ENCODE measurements at regions not wholly inside any gene's neighbourhood (a gene's known extent, or its start where the extent isn't known, plus 50 kb on each side); places are given as distances from the start of the nearest gene placed in this dataset.

DNA sequence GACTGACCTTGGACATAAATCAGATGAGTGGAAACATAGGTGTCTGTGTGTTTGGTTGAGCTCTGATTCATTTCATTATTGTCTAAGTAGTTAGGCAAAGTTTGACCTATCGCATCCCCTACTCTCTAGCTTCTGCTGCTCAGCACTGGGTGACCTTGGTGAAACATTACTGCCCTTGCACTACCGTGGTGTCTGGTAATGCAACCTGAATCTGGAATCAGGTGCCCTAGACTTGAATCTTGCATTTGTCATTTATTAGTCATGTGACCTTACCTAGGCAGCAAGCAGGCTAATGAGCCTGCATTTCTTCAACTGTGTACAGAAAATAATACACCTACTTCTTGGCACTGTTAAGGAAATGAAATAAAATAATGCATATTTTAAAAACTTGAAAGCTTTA is 242.3 kb upstream of the BLID start:
- H3K36me3 Mint-ChIP-seq, result no peaks in the 10 kb centered on the region
- no peak overlapping the region for H3K27ac Mint-ChIP-seq
- peaks cover 0 to 11% (median 5%) of the 10 kb centered on the region in 5 donors for H3K27me3 Mint-ChIP-seq
- no peak overlapping the region for H3K27ac ChIP-seq (ENCODE audit: low read depth, low read length)
- CTCF ChIA-PET, result no interaction called here
- peaks cover 0 to 9% (median 3%) of the 10 kb centered on the region in 11 donors for H3K9me3 Mint-ChIP-seq
- H3K27me3 ChIP-seq (ENCODE audit: control insufficient read depth in 2 of 2, insufficient read depth in 2 of 2, low read length in 2 of 2), result no peaks in the 10 kb centered on the region
- H3K4me3 Mint-ChIP-seq, result no peak overlapping the region
- ATAC-seq (no peak), DNase-seq (no peak)
- intact Hi-C loops (cut with micrococcal nuclease), result no loop called here
- no peaks in the 10 kb centered on the region for H3K9me3 ChIP-seq (ENCODE audit: control insufficient read depth in 2 of 3, low read length in 3 of 3)
- no peaks in the 10 kb centered on the region for H3K4me1 Mint-ChIP-seq
- H3K4me1 ChIP-seq (ENCODE audit: control insufficient read depth in 2 of 2, insufficient read depth in 2 of 2, low read length in 2 of 2), result no peaks in the 10 kb centered on the region
- H3K36me3 ChIP-seq (ENCODE audit: control insufficient read depth in 2 of 3, insufficient read depth in 3 of 3, low read length in 3 of 3), result no peaks in the 10 kb centered on the region
- POLR2A ChIA-PET, result no interaction called here
- H3K4me3 ChIP-seq (ENCODE audit: low read length), result no peak overlapping the region

DNA sequence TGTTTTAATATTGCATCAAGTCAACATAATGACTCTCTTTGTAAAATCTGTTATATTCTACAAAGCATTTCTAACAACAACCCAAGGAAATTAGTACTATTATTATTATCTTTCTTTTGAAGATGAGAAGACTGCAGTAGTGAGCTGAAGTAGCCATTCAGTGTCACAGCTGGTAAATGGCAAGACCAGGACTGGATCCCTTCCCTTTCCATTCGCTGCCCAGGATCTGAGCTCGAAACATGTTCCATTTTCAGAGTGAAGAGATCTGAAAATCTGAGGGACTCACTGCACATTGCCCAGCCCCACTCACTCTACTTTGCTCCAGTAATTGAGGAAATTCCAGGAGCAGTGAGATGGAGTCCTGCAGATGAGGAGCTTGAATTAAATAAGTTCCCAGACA is 240.0 kb upstream of the BLID start:
- H3K4me1 ChIP-seq (ENCODE audit: control insufficient read depth in 2 of 2, insufficient read depth in 2 of 2, low read length in 2 of 2), result no peaks in the 10 kb centered on the region
- CTCF ChIA-PET, result no interaction called here
- no peak overlapping the region for H3K27ac Mint-ChIP-seq
- ATAC-seq (no peak), DNase-seq (no peak)
- no peaks in the 10 kb centered on the region for H3K36me3 ChIP-seq (ENCODE audit: control insufficient read depth in 2 of 3, insufficient read depth in 3 of 3, low read length in 3 of 3)
- H3K9me3 ChIP-seq (ENCODE audit: control insufficient read depth in 2 of 3, low read length in 3 of 3), result no peaks in the 10 kb centered on the region
- H3K4me3 Mint-ChIP-seq, result no peak overlapping the region
- no peaks in the 10 kb centered on the region for H3K27me3 ChIP-seq (ENCODE audit: control insufficient read depth in 2 of 2, insufficient read depth in 2 of 2, low read length in 2 of 2)
- intact Hi-C loops (cut with micrococcal nuclease), result no loop called here
- H3K27ac ChIP-seq (ENCODE audit: low read depth, low read length), result no peak overlapping the region
- peaks cover 0 to 8% (median 5%) of the 10 kb centered on the region in 5 donors for H3K27me3 Mint-ChIP-seq
- POLR2A ChIA-PET, result no interaction called here
- H3K36me3 Mint-ChIP-seq, result no peaks in the 10 kb centered on the region
- H3K4me3 ChIP-seq (ENCODE audit: low read length), result no peak overlapping the region
- H3K9me3 Mint-ChIP-seq, result peaks cover 0 to 10% (median 4%) of the 10 kb centered on the region in 11 donors
- no peaks in the 10 kb centered on the region for H3K4me1 Mint-ChIP-seq

DNA sequence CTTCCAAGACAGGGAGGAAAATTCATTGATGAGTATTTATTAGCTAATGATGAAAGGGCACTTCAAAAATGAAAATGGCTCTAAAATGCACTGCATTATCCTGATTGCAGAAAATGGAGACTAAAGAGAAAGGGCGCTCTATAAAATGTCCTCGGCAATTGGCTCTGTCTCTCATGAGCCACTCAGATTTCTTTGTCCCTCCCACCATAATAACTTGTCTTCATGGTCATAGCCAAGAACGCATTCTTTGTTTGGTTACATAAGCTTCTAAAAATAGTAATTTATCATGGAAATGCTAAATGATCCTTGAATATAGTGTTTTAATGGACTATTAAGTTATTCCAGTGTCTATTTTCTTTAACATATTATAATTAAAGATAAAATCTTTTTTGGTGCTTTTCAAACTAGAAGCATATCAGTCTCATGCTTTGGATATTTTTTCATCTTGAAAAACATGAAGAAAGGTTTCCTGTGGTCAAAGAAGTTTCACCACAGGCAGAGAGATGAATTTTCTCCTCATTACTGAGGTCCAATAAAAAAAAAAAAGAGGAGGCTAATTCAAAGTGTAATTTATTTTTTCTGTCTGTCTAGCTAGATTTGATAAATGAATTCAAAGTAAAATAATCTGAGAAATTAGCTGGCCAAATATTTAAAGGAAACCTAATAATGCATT is 238.1 kb upstream of the BLID start:
- no peak for ATAC-seq
- intact Hi-C loops (cut with micrococcal nuclease), result no loop called here
- POLR2A ChIA-PET, result no interaction called here
- H3K4me3 Mint-ChIP-seq, result no peak overlapping the region
- no peak overlapping the region for H3K27ac Mint-ChIP-seq
- H3K4me1 Mint-ChIP-seq, result no peaks in the 10 kb centered on the region
- H3K9me3 Mint-ChIP-seq, result peaks cover 2 to 16% (median 4%) of the 10 kb centered on the region in 11 donors
- CTCF ChIA-PET, result no interaction called here
- H3K4me1 ChIP-seq (ENCODE audit: control insufficient read depth in 2 of 2, insufficient read depth in 2 of 2, low read length in 2 of 2), result no peaks in the 10 kb centered on the region
- DNase-seq, result no peak
- H3K27me3 Mint-ChIP-seq, result peaks cover 0 to 14% (median 6%) of the 10 kb centered on the region in 5 donors
- H3K9me3 ChIP-seq (ENCODE audit: control insufficient read depth in 2 of 3, low read length in 3 of 3), result no peaks in the 10 kb centered on the region
- H3K36me3 Mint-ChIP-seq, result no peaks in the 10 kb centered on the region
- no peak overlapping the region for H3K27ac ChIP-seq (ENCODE audit: low read depth, low read length)
- no peak overlapping the region for H3K4me3 ChIP-seq (ENCODE audit: low read length)
- H3K27me3 ChIP-seq (ENCODE audit: control insufficient read depth in 2 of 2, insufficient read depth in 2 of 2, low read length in 2 of 2), result no peaks in the 10 kb centered on the region
- no peaks in the 10 kb centered on the region for H3K36me3 ChIP-seq (ENCODE audit: control insufficient read depth in 2 of 3, insufficient read depth in 3 of 3, low read length in 3 of 3)

DNA sequence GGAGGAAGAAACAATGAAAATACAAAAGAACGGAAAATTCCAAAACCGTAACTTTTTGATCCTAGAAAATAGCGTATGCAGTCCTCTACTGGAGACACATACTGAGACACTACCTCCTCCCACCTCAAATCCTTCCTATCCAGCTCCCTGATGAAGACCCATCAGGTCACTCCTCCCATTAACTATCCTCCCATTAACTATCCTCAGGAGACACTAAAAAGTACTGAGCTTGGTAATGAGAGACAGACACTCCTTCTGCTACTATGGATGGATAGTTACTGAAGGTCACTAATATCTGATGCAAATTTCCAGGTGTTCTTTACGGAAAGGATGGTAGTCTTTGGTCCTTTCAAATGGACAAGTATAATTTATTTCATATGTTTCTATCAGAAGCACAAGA is 237.5 kb upstream of the BLID start:
- Mint-ChIP-seq H3K27me3 (peaks cover 0 to 16% (median 4%) of the 10 kb centered on the region in 5 donors), H3K4me3 (no peak overlapping the region), H3K27ac (no peak overlapping the region), H3K36me3 (no peaks in the 10 kb centered on the region), H3K4me1 (no peaks in the 10 kb centered on the region), H3K9me3 (peaks cover 2 to 16% (median 4%) of the 10 kb centered on the region in 11 donors)
- intact Hi-C loops (cut with micrococcal nuclease), result no loop called here
- Histone ChIP-seq H3K4me3 (ENCODE audit: low read length) (no peak overlapping the region), H3K36me3 (ENCODE audit: control insufficient read depth in 2 of 3, insufficient read depth in 3 of 3, low read length in 3 of 3) (no peaks in the 10 kb centered on the region), H3K4me1 (ENCODE audit: control insufficient read depth in 2 of 2, insufficient read depth in 2 of 2, low read length in 2 of 2) (no peaks in the 10 kb centered on the region), H3K27ac (ENCODE audit: low read depth, low read length) (no peak overlapping the region), H3K27me3 (ENCODE audit: control insufficient read depth in 2 of 2, insufficient read depth in 2 of 2, low read length in 2 of 2) (no peaks in the 10 kb centered on the region), H3K9me3 (ENCODE audit: control insufficient read depth in 2 of 3, low read length in 3 of 3) (no peaks in the 10 kb centered on the region)
- ATAC-seq (no peak), DNase-seq (no peak)
- ChIA-PET POLR2A (no interaction called here), CTCF (no interaction called here)

DNA sequence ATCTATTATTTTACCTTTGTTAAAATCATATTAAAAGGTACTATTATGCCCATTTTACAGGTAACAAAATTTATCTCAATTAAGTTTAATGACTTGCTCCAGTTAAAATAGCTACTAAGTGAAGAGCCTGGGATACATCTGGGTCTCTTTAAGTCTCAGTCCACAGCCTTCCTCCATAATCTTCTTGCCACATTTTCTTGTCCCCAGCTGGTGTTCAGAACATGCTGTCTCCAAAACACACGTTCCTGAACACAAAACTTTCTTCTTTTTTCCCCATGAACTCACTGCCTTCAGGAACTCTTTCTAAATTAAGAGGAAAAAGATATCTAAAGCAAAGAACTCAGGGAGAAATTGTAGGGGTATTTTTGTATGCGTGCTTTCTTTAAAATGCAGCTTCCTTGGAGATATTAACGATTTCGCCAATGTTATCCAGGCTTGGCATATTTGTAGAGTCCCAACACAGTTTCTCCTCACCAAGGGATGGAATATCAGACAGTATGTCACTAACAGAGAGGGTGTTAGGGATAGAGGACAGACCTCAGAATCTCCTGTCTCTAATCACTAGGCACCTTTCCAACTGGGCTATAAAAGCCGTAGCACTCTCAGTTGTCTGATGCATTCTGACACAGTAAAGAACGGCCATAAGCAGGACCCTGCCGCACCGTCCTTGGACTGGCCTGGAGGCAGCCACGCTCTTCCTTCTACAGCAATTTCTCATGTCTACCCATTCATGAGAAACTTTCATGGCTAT is 232.8 kb upstream of the BLID start:
- CTCF ChIA-PET, result no interaction called here
- H3K4me1 ChIP-seq (ENCODE audit: control insufficient read depth in 2 of 2, insufficient read depth in 2 of 2, low read length in 2 of 2), result no peaks in the 10 kb centered on the region
- ATAC-seq (no peak), DNase-seq (no peak)
- POLR2A ChIA-PET, result no interaction called here
- H3K9me3 ChIP-seq (ENCODE audit: control insufficient read depth in 2 of 3, low read length in 3 of 3), result no peaks in the 10 kb centered on the region
- no peak overlapping the region for H3K27ac ChIP-seq (ENCODE audit: low read depth, low read length)
- intact Hi-C loops (cut with micrococcal nuclease), result no loop called here
- H3K4me3 ChIP-seq (ENCODE audit: low read length), result no peak overlapping the region
- peaks cover 0 to 16% (median 3%) of the 10 kb centered on the region in 11 donors for H3K9me3 Mint-ChIP-seq
- H3K27me3 Mint-ChIP-seq, result peaks cover 0 to 24% (median 4%) of the 10 kb centered on the region in 5 donors
- no peaks in the 10 kb centered on the region for H3K27me3 ChIP-seq (ENCODE audit: control insufficient read depth in 2 of 2, insufficient read depth in 2 of 2, low read length in 2 of 2)
- H3K36me3 Mint-ChIP-seq, result no peaks in the 10 kb centered on the region
- H3K4me3 Mint-ChIP-seq, result no peak overlapping the region
- no peaks in the 10 kb centered on the region for H3K4me1 Mint-ChIP-seq
- H3K27ac Mint-ChIP-seq, result no peak overlapping the region
- H3K36me3 ChIP-seq (ENCODE audit: control insufficient read depth in 2 of 3, insufficient read depth in 3 of 3, low read length in 3 of 3), result no peaks in the 10 kb centered on the region

DNA sequence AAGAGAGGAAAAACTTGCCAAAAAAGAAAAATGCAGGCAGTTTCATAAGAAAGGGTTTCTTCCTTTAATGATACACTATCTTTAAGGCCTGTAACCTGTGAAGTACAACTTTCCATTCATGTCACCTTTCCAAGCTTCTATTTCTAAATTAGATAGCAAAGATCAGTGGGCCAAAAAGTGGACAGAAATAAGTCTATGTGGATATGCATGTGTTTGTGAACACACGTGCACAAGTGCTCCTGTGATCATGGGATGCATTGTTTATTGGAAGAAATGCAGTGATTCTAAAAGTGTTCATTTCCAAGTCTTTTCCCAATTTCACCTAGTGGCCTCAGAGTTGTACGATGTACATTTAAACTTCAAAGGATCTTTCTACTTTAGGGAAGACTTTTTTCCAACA is 230.0 kb upstream of the BLID start:
- Mint-ChIP-seq H3K4me3 (no peak overlapping the region), H3K27me3 (peaks cover 0 to 36% (median 4%) of the 10 kb centered on the region in 5 donors), H3K27ac (no peak overlapping the region), H3K4me1 (peaks cover 0 to 3% (median 0%) of the 10 kb centered on the region in 7 donors), H3K36me3 (no peaks in the 10 kb centered on the region), H3K9me3 (peaks cover 0 to 17% (median 2%) of the 10 kb centered on the region in 11 donors)
- ATAC-seq (no peak), DNase-seq (no peak)
- Histone ChIP-seq H3K4me3 (ENCODE audit: low read length) (no peak overlapping the region), H3K27me3 (ENCODE audit: control insufficient read depth in 2 of 2, insufficient read depth in 2 of 2, low read length in 2 of 2) (no peaks in the 10 kb centered on the region), H3K9me3 (ENCODE audit: control insufficient read depth in 2 of 3, low read length in 3 of 3) (peaks cover 0 to 4% (median 0%) of the 10 kb centered on the region in 3 experiments), H3K4me1 (ENCODE audit: control insufficient read depth in 2 of 2, insufficient read depth in 2 of 2, low read length in 2 of 2) (no peaks in the 10 kb centered on the region), H3K36me3 (ENCODE audit: control insufficient read depth in 2 of 3, insufficient read depth in 3 of 3, low read length in 3 of 3) (no peaks in the 10 kb centered on the region), H3K27ac (ENCODE audit: low read depth, low read length) (no peak overlapping the region)
- intact Hi-C loops (cut with micrococcal nuclease), result no loop called here
- POLR2A ChIA-PET, result no interaction called here
- CTCF ChIA-PET, result no interaction called here

DNA sequence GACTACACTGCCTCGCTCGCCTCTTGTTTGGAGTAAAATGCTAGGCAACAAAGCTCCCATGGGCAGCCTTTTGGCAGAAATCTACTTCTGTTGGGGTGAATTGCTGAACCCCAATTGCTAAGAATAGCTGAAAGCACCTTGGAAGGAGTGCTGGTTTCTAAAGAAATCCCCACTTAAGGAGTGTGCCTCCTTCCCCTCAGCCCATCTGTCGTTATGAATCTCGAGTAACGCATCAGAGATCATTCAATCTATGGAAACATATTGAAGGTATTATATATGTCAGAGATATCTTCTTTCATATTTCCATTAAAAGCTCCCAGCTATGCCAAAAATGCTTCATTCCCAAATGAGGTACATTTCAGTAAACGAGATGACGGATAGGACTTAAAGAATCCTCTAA is 229.6 kb upstream of the BLID start:
- POLR2A ChIA-PET, result no interaction called here
- Histone ChIP-seq H3K27me3 (ENCODE audit: control insufficient read depth in 2 of 2, insufficient read depth in 2 of 2, low read length in 2 of 2) (no peaks in the 10 kb centered on the region), H3K4me3 (ENCODE audit: low read length) (no peak overlapping the region)

More for the DNA sequence above, 229.6 kb upstream of the BLID start:
- Mint-ChIP-seq H3K4me1 (peaks cover 0 to 3% (median 0%) of the 10 kb centered on the region in 7 donors), H3K36me3 (no peaks in the 10 kb centered on the region), H3K27ac (no peak overlapping the region), H3K27me3 (peaks cover 0 to 37% (median 4%) of the 10 kb centered on the region in 5 donors), H3K4me3 (no peak overlapping the region), H3K9me3 (peaks cover 0 to 14% (median 2%) of the 10 kb centered on the region in 11 donors)
- ATAC-seq, result no peak
- Histone ChIP-seq H3K4me1 (ENCODE audit: control insufficient read depth in 2 of 2, insufficient read depth in 2 of 2, low read length in 2 of 2) (no peaks in the 10 kb centered on the region), H3K27ac (ENCODE audit: low read depth, low read length) (no peak overlapping the region), H3K36me3 (ENCODE audit: control insufficient read depth in 2 of 3, insufficient read depth in 3 of 3, low read length in 3 of 3) (no peaks in the 10 kb centered on the region), H3K9me3 (ENCODE audit: control insufficient read depth in 2 of 3, low read length in 3 of 3) (peaks cover 0 to 4% (median 0%) of the 10 kb centered on the region in 3 experiments)
- CTCF ChIA-PET, result no interaction called here
- intact Hi-C loops (cut with micrococcal nuclease), result no loop called here
- DNase-seq, result no peak
